IMR-90 (cell line): ENCODE measurements at regions not wholly inside any gene's neighbourhood (a gene's known extent, or its start where the extent isn't known, plus 50 kb on each side); places are given as distances from the start of the nearest gene placed in this dataset.

ENCODE experiments used
- ATAC-seq: fragments of 200-7000 bp; cut with Tn5 transposase; 2 replicates; pipeline ENCODE4 v1.9.1; 2020; ENCODE audit warnings: low read depth, mild to moderate bottlenecking, moderate library complexity
- BruUV-seq: library from RNA; stranded (reverse); fragments of 400-500 nt; replicated peaks from 2 replicates; lab custom pipeline; 2021; lab: Mats Ljungman, UMichigan
- CTCF ChIA-PET: fragments of 300-600 bp; formaldehyde crosslinking; extraction: SDS; loops from one replicate; lab custom pipeline; 2021; ENCODE audit warnings: antibody characterized with exemption; lab: Yijun Ruan, JAX
- POLR2A ChIA-PET: fragments of 300-600 bp; sonication (Branson Sonifier 250); formaldehyde crosslinking; loops from one replicate; lab custom pipeline; 2022; ENCODE audit warnings: antibody characterized with exemption; ENCODE audit not compliant: unreplicated experiment; lab: Charles Lee
- DNase-seq: peaks from one replicate; pipeline ENCODE4 v3.0.0; 2013
- H2AFZ ChIP-seq: replicated peaks from 2 replicates; pipeline ENCODE3; 2013; ENCODE audit warnings: low read length, mild to moderate bottlenecking; ENCODE audit not compliant: poor library complexity
- H2AK5ac ChIP-seq: 2 replicates; pipeline ENCODE4 v1.6.1; 2013; ENCODE audit warnings: low read depth, low read length, inconsistent platforms
- H2AK9ac ChIP-seq: replicated peaks from 2 replicates; pipeline ENCODE3; 2013; ENCODE audit warnings: mild to moderate bottlenecking, low read depth, low read length, moderate library complexity; ENCODE audit not compliant: poor library complexity
- H2BK120ac ChIP-seq: 2 replicates; pipeline ENCODE4 v1.6.1; 2013; ENCODE audit warnings: low read depth, low read length, inconsistent platforms
- H2BK15ac ChIP-seq: 3 replicates; pipeline ENCODE4 v1.6.1; 2013; ENCODE audit warnings: low read depth, low read length, inconsistent platforms
- H2BK20ac ChIP-seq: 2 replicates; pipeline ENCODE4 v1.6.1; 2013; ENCODE audit warnings: low read depth, mild to moderate bottlenecking, inconsistent platforms, low read length, moderate library complexity
- H2BK5ac ChIP-seq: 2 replicates; pipeline ENCODE4 v1.6.1; 2013; ENCODE audit warnings: mild to moderate bottlenecking, low read depth, low read length, inconsistent platforms; ENCODE audit not compliant: poor library complexity, severe bottlenecking
- H3K14ac ChIP-seq: replicated peaks from 2 replicates; pipeline ENCODE4 v1.6.1; 2013; ENCODE audit warnings: low read depth, low read length, inconsistent platforms
- H3K18ac ChIP-seq: 2 replicates; pipeline ENCODE4 v1.6.1; 2013; ENCODE audit warnings: low read depth, low read length, control low read depth
- H3K23ac ChIP-seq: 2 replicates; pipeline ENCODE4 v1.6.1; 2013; ENCODE audit warnings: low read depth, low read length, inconsistent platforms
- H3K27ac ChIP-seq: 2 replicates; pipeline ENCODE4 v1.5.1; 2013; ENCODE audit warnings: mild to moderate bottlenecking, control low read depth, low read length; ENCODE audit not compliant: insufficient read depth
- H3K27me3 ChIP-seq: 2 replicates; pipeline ENCODE4 v1.6.1; 2013; ENCODE audit warnings: low read length; ENCODE audit not compliant: control insufficient read depth, insufficient read depth
- H3K36me3 ChIP-seq: 2 replicates; pipeline ENCODE4 v1.6.1; 2013; ENCODE audit warnings: low read length, mixed read lengths; ENCODE audit not compliant: control insufficient read depth, insufficient read depth
- H3K4ac ChIP-seq: 2 replicates; pipeline ENCODE4 v1.6.1; 2013; ENCODE audit warnings: low read depth, low read length, inconsistent platforms
- H3K4me1 ChIP-seq: 2 replicates; pipeline ENCODE4 v1.6.1; 2013; ENCODE audit warnings: low read length, mixed read lengths; ENCODE audit not compliant: control insufficient read depth, insufficient read depth
- H3K4me2 ChIP-seq: 2 replicates; pipeline ENCODE4 v1.6.1; 2013; ENCODE audit warnings: low read depth, mild to moderate bottlenecking, control low read depth, low read length, moderate library complexity
- H3K4me3 ChIP-seq: 2 replicates; pipeline ENCODE4 v1.5.1; 2013; ENCODE audit warnings: low read depth, mild to moderate bottlenecking, control low read depth, low read length, moderate library complexity; ENCODE audit not compliant: insufficient read depth
- H3K56ac ChIP-seq: 2 replicates; pipeline ENCODE4 v1.6.1; 2013; ENCODE audit warnings: low read length, inconsistent platforms; ENCODE audit not compliant: insufficient read depth; ENCODE audit errors: extremely low read depth
- H3K79me1 ChIP-seq, 2 experiments: 2 replicates each; pipeline ENCODE4 v1.6.1; 2013; ENCODE audit warnings: low read length in 2 of 2, inconsistent platforms in 1 of 2, low read depth in 1 of 2
- H3K9ac ChIP-seq: 2 replicates; pipeline ENCODE4 v1.6.1; 2013; ENCODE audit warnings: low read depth, low read length, control low read depth
- H3K9me1 ChIP-seq: 2 replicates; pipeline ENCODE4 v1.6.1; 2013; ENCODE audit warnings: low read length, inconsistent platforms; ENCODE audit not compliant: insufficient read depth
- H3K9me3 ChIP-seq: 2 replicates; pipeline ENCODE4 v1.6.1; 2013; ENCODE audit warnings: low read length; ENCODE audit not compliant: control insufficient read depth, insufficient read depth
- H4K20me1 ChIP-seq: 2 replicates; pipeline ENCODE4 v1.6.1; 2013; ENCODE audit warnings: low read length, inconsistent platforms; ENCODE audit not compliant: insufficient read depth
- H4K5ac ChIP-seq: 2 replicates; pipeline ENCODE4 v1.6.1; 2013; ENCODE audit warnings: mild to moderate bottlenecking, low read depth, low read length, control low read depth
- H4K8ac ChIP-seq, 2 experiments: 2 replicates each; pipeline ENCODE4 v1.6.1; 2013; ENCODE audit warnings: low read depth in 2 of 2, low read length in 2 of 2, control low read depth in 1 of 2, inconsistent platforms in 1 of 2
- H4K91ac ChIP-seq: 2 replicates; pipeline ENCODE4 v1.6.1; 2013; ENCODE audit warnings: low read depth, low read length, inconsistent platforms; ENCODE audit not compliant: insufficient read depth
- BHLHE40 ChIP-seq: fragments of 150-350 bp; IDR thresholded peaks from 2 replicates; pipeline ENCODE4 v1.6.1; 2016; ENCODE audit warnings: mild to moderate bottlenecking, low read depth, low read length
- CEBPB ChIP-seq: IDR thresholded peaks from 2 replicates; pipeline ENCODE4 v1.6.1; 2012; ENCODE audit warnings: low read depth, low read length, improper control_type of control experiment
- CHD1 ChIP-seq: IDR thresholded peaks from 2 replicates; pipeline ENCODE4 v1.6.1; 2012; ENCODE audit warnings: low read depth, low read length, improper control_type of control experiment
- FOS ChIP-seq: fragments of 150-350 bp; IDR thresholded peaks from 2 replicates; pipeline ENCODE4 v1.6.1; 2016; ENCODE audit warnings: low read depth, low read length
- MAFK ChIP-seq: IDR thresholded peaks from 2 replicates; pipeline ENCODE4 v1.6.1; 2012; ENCODE audit warnings: low read depth, low read length, improper control_type of control experiment
- MAZ ChIP-seq: IDR thresholded peaks from 2 replicates; pipeline ENCODE4 v1.6.1; 2012; ENCODE audit warnings: low read depth, mild to moderate bottlenecking, low read length, improper control_type of control experiment, moderate library complexity, borderline replicate concordance
- NFE2L2 ChIP-seq: fragments of 150-350 bp; IDR thresholded peaks from 2 replicates; pipeline ENCODE4 v1.6.1; 2016; ENCODE audit warnings: low read depth, mild to moderate bottlenecking, low read length
- POLR2A ChIP-seq: IDR thresholded peaks from 2 replicates; pipeline ENCODE4 v1.6.1; 2012; ENCODE audit warnings: mild to moderate bottlenecking, low read depth, low read length
- RAD21 ChIP-seq: IDR thresholded peaks from 2 replicates; pipeline ENCODE4 v1.6.1; 2012; ENCODE audit warnings: low read length, improper control_type of control experiment
- RCOR1 ChIP-seq: IDR thresholded peaks from 2 replicates; pipeline ENCODE4 v1.6.1; 2012; ENCODE audit warnings: mild to moderate bottlenecking, low read length, improper control_type of control experiment; ENCODE audit not compliant: insufficient replicate concordance
- RFX5 ChIP-seq: IDR thresholded peaks from 2 replicates; pipeline ENCODE4 v1.8.0; 2012; ENCODE audit warnings: low read depth, mild to moderate bottlenecking, low read length, moderate library complexity
- SMC3 ChIP-seq: fragments of 150-350 bp; IDR thresholded peaks from 2 replicates; pipeline ENCODE4 v1.6.1; 2016; ENCODE audit warnings: low read depth, mild to moderate bottlenecking, antibody characterized with exemption, low read length, moderate library complexity
- WGBS, 2 experiments: methylation state at CpG; one replicate each; pipeline versions ENCODE4 v1.1.5 to v1.1.7; 2013; ENCODE audit warnings: missing lambda C conversion rate in 2 of 2; ENCODE audit not compliant: insufficient read length in 1 of 2; ENCODE audit errors: extremely low coverage in 2 of 2; 5-methylcytosine and 5-hydroxymethylcytosine counted together
- dilution Hi-C: fragments of 300-500 bp; cut with HindIII; formaldehyde crosslinking; loops from one replicate; pipeline ENCODE4 v1.14.3; 2018; ENCODE audit warnings: low sequenced_read_pairs; ENCODE audit not compliant: unreplicated experiment
- in situ Hi-C: fragments of 300-500 bp; cut with MboI; formaldehyde crosslinking; loops from 3 replicates; pipeline ENCODE4 v1.14.3; 2019; ENCODE audit warnings: low sequenced_read_pairs, inconsistent platforms, mixed read lengths
- intact Hi-C: fragments of 100-400 bp; cut with micrococcal nuclease; formaldehyde crosslinking; loops from 2 replicates; pipeline ENCODE4 v1.10.0; 2022
- TF ChIP-seq, protein P1 (sequence below): conservative IDR thresholded peaks from 2 replicates; pipeline ENCODE4 v1.5.1; 2012; ENCODE audit warnings: mild to moderate bottlenecking, low read depth, low read length, improper control_type of control experiment
- TF ChIP-seq, protein P2 (sequence below): fragments of 150-350 bp; IDR thresholded peaks from 2 replicates; pipeline ENCODE4 v1.6.1; 2017; ENCODE audit warnings: mild to moderate bottlenecking, antibody characterized with exemption, low read length, low read depth
- TF ChIP-seq, protein P3 (sequence below): fragments of 150-350 bp; IDR thresholded peaks from 2 replicates; pipeline ENCODE4 v1.6.1; 2016; ENCODE audit warnings: low read depth, mild to moderate bottlenecking, low read length, moderate library complexity, borderline replicate concordance

DNA sequence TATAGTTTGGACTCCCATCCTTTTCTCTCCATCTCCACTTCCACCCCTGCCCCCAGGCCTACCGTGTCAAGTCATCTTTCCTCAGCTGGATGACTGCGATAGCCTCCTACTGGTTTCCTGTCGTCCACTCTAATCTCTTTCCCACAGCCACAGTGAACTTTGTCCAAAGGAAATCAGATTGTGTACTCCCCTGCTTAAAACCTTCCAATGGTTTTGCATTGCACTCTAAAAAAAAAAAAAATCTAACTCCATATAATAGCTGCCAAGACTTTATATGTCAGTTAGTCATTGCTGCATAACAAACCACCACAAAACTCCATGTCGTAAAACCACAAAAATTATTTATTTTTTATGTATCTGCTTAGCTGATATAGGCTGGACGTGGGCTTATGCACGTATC, 160.2 kb upstream of the CCDC68 start:
- 52% methylated on average over 3 of the region's 6 CpGs; no CpG with 5 or more reads in 1 of the 2 experiments for WGBS, 2 experiments

More for the DNA sequence above, 160.2 kb upstream of the CCDC68 start:
- no peak overlapping the region for H2BK120ac ChIP-seq
- ChIA-PET CTCF (no interaction called here), POLR2A (no interaction called here)
- no peak overlapping the region for H3K27ac ChIP-seq
- intact Hi-C loops (no loop called here), in situ Hi-C loops (loop anchor here (25.0 kb wide), 1 partner anchor 1468 kb away; no protein-coding TSS in a partner anchor), dilution Hi-C loops (no loop called here)
- H4K20me1 ChIP-seq: no peaks in the 10 kb centered on the region
- BruUV-seq: no TSS peak
- no peaks in the 10 kb centered on the region for H3K9me1 ChIP-seq
- no peak overlapping the region for H4K8ac ChIP-seq
- H2AFZ ChIP-seq: no peak overlapping the region
- TF ChIP-seq MAFK (no peak), MAZ (no peak), CEBPB (no peak), RCOR1 (no peak), CHD1 (no peak), BHLHE40 (no peak), FOS (no peak), SMC3 (no peak), RAD21 (no peak), NFE2L2 (no peak), POLR2A (no peak), RFX5 (no peak)
- TF ChIP-seq, protein P1, sequence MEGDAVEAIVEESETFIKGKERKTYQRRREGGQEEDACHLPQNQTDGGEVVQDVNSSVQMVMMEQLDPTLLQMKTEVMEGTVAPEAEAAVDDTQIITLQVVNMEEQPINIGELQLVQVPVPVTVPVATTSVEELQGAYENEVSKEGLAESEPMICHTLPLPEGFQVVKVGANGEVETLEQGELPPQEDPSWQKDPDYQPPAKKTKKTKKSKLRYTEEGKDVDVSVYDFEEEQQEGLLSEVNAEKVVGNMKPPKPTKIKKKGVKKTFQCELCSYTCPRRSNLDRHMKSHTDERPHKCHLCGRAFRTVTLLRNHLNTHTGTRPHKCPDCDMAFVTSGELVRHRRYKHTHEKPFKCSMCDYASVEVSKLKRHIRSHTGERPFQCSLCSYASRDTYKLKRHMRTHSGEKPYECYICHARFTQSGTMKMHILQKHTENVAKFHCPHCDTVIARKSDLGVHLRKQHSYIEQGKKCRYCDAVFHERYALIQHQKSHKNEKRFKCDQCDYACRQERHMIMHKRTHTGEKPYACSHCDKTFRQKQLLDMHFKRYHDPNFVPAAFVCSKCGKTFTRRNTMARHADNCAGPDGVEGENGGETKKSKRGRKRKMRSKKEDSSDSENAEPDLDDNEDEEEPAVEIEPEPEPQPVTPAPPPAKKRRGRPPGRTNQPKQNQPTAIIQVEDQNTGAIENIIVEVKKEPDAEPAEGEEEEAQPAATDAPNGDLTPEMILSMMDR: no peak
- TF ChIP-seq, protein P2, sequence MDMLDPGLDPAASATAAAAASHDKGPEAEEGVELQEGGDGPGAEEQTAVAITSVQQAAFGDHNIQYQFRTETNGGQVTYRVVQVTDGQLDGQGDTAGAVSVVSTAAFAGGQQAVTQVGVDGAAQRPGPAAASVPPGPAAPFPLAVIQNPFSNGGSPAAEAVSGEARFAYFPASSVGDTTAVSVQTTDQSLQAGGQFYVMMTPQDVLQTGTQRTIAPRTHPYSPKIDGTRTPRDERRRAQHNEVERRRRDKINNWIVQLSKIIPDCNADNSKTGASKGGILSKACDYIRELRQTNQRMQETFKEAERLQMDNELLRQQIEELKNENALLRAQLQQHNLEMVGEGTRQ: no peak
- TF ChIP-seq, protein P3, sequence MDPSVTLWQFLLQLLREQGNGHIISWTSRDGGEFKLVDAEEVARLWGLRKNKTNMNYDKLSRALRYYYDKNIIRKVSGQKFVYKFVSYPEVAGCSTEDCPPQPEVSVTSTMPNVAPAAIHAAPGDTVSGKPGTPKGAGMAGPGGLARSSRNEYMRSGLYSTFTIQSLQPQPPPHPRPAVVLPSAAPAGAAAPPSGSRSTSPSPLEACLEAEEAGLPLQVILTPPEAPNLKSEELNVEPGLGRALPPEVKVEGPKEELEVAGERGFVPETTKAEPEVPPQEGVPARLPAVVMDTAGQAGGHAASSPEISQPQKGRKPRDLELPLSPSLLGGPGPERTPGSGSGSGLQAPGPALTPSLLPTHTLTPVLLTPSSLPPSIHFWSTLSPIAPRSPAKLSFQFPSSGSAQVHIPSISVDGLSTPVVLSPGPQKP: no peak
- H3K4me1 ChIP-seq: no peaks in the 10 kb centered on the region
- no peak overlapping the region for H3K4me2 ChIP-seq
- no peak overlapping the region for H3K9ac ChIP-seq
- H3K9me3 ChIP-seq: no peaks in the 10 kb centered on the region
- H2BK20ac ChIP-seq: no peak overlapping the region
- no peaks in the 10 kb centered on the region for H3K36me3 ChIP-seq
- ATAC-seq (no peak), DNase-seq (no peak)
- H3K14ac ChIP-seq: no peak overlapping the region
- no peak overlapping the region for H3K4me3 ChIP-seq
- H3K56ac ChIP-seq: no peak overlapping the region
- H3K4ac ChIP-seq: no peak overlapping the region
- H3K23ac ChIP-seq: no peak overlapping the region
- H2BK15ac ChIP-seq: no peak overlapping the region
- H2BK5ac ChIP-seq: no peak overlapping the region
- H2AK9ac ChIP-seq: no peak overlapping the region
- H2AK5ac ChIP-seq: no peak overlapping the region
- no peaks in the 10 kb centered on the region; the same call in 1 of the 2 replicates for H3K27me3 ChIP-seq
- no peaks in the 10 kb centered on the region for H3K79me1 ChIP-seq
- H4K5ac ChIP-seq: no peak overlapping the region
- H4K91ac ChIP-seq: no peak overlapping the region
- H3K18ac ChIP-seq: no peak overlapping the region
